GM12874 (cell line): ENCODE measurements at regions not wholly inside any gene's neighbourhood (a gene's known extent, or its start where the extent isn't known, plus 50 kb on each side); places are given as distances from the start of the nearest gene placed in this dataset.

Source experiments
- TF ChIP-seq, protein P1 (sequence below): IDR thresholded peaks from 2 replicates; pipeline ENCODE4 v1.5.1; 2011; ENCODE audit warnings: low read depth, mild to moderate bottlenecking, control low read depth, low read length, moderate library complexity; ENCODE audit not compliant: insufficient read depth

DNA sequence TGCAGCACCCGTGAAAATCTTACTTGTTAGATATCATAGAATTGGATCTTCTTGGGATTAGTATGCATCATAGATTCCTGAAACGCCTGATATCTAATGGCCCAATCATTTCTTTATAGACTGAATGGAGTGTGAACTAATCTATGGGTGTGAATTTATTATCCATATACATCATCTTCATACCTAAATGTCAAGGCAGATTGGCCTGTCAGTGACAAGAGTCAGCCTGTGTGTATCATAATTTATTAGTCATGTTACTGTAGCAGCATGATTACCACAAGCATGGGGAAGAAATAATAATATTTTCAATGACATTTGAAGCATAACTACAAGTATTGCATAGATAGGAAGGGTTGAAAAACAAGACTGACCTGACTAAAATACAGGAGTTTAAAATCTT is 235.8 kb downstream of the RAP2B start:
- TF ChIP-seq, protein P1, sequence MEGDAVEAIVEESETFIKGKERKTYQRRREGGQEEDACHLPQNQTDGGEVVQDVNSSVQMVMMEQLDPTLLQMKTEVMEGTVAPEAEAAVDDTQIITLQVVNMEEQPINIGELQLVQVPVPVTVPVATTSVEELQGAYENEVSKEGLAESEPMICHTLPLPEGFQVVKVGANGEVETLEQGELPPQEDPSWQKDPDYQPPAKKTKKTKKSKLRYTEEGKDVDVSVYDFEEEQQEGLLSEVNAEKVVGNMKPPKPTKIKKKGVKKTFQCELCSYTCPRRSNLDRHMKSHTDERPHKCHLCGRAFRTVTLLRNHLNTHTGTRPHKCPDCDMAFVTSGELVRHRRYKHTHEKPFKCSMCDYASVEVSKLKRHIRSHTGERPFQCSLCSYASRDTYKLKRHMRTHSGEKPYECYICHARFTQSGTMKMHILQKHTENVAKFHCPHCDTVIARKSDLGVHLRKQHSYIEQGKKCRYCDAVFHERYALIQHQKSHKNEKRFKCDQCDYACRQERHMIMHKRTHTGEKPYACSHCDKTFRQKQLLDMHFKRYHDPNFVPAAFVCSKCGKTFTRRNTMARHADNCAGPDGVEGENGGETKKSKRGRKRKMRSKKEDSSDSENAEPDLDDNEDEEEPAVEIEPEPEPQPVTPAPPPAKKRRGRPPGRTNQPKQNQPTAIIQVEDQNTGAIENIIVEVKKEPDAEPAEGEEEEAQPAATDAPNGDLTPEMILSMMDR = no peak

DNA sequence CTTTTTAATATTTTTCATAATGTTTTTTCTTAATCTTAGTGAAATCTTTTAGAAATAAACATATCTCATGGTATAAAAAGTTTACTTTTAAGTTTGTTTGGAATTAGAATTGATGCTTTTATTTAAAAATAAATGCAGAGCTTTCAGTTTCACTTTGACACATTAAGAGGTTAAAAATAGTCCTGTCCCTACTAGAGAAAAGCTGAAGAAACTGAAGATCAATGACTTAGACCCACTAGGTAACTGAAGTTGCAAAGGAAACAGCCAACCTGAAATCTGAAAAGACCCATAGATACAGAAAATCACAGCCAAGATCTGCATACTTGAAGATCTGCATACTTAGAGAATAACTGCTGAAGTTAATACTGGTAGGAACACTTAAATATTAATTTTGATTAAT is 237.6 kb downstream of the RAP2B start:
- TF ChIP-seq, protein P1 = no peak

DNA sequence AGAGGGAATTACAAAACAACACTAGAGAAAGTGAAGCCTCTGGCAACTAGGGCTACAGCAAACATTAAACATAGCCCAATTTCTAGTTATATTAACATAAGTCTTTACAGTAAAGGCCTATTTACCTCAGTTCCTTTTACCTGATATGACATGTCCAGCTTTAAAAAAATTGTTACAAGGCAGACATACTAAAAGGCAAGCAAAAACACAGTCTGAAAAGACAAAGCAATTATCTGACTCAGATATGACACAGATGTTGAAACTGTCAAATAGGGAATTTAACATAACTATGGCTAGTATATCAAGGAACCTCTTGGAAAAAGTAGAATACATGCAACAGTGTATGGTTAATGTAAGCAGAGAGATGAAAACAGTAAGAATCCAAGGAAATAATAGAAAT is 238.6 kb downstream of the RAP2B start:
- TF ChIP-seq, protein P1 = no peak

DNA sequence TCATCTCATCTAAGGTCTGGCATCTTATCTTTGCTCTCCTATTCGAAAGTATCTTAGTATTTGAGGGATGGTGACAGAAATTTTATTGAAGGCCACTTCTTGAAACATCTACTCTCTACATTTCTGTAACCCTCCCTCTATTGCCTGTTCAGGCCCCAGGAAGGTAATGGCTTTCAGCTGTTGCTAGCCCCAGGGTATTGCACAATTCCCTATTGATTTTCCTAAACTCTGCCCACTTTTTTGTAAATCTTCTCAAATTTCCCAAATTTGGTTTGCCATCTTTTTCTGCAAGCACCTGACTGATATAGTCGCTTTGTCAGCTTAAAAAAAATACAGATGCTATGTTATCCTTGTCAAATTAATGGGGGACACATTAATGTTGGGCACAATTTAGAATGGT is 242.1 kb downstream of the RAP2B start:
- TF ChIP-seq, protein P1 = no peak

DNA sequence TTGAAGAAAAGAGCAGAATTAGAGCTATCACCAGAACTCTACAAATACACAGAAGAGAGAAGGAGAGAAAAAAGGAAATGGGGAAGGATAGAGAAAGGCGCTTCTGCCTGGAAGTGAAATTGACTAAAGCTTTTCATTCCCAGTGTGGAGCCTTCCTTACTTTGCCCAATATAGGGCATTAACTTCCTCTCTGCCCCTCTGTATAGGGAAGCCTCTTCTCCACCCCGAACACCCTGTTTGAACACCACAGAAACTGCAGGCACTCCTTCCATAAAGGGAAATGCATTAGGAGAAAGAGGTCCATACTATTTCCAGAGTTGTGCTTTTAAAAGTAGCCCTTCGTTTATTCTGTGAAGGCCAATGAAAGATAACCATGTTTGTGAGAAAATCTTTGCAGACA is 248.5 kb downstream of the RAP2B start:
- TF ChIP-seq, protein P1 = no peak

DNA sequence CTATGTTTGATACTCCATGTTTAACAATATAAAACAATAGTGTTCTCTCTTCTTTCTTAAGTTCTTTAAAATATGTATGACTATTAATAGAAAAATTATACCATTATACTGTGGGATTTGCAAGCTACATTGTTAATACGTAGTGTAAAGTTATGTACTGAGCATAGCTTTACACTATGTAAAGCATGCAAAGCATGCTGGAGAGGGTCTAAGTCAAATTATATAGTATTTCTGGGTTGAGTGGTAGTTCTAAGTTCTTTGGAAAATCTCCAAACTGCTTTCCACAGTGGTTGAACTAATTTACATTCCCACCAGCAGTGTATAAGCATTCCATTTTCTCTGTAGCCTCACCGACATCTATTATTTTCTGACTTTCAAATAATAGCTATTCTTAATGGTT is 253.0 kb downstream of the RAP2B start:
- TF ChIP-seq, protein P1 = no peak

DNA sequence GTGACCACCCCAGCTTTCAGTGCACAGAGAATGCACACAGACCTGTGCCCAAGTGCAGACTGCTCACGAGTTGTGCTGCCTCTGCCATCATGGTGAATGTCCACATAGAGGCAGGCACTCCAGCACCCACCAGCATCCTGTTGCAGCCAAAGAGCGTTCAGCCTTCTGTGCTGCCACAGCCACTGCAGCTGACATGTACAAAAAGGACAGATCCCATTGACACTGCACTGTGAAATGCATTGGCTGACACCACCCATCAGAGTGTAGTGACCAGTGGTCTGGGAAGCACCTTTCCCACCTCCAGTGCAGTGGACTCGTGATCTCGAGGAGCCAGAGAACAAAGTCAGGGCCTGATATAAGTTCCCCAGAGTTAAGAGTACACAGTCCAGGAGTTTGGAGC is 260.3 kb downstream of the RAP2B start:
- TF ChIP-seq, protein P1 = no peak

DNA sequence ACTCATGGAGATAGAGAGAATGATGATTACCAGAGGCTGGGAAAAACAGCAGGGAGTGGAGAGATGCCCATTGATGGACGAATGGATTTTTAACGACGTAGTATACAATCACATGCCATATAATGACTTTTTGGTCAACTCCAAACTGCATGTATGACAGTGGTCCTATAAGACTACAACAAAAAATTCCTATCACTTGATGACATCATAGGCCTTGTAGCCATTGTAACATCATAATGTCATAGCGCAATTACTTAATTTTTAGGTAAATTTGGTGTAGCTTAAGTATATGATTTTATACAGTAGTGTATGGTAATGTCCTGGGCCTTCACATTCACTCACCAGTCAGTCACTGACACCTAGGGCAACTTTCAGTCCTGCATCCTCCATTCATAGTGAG is 264.3 kb downstream of the RAP2B start:
- TF ChIP-seq, protein P1 = no peak
